WERI-Rb-1 (cell line): ENCODE measurements at regions not wholly inside any gene's neighbourhood (a gene's known extent, or its start where the extent isn't known, plus 50 kb on each side); places are given as distances from the start of the nearest gene placed in this dataset.

Experiments used
- DNase-seq: peaks from one replicate; pipeline ENCODE4 v3.0.0-alpha.2; 2020
- H3K27ac ChIP-seq: fragments of 250-450 bp; sonication (Bioruptor Pico); 2 replicates; pipeline ENCODE4 v1.5.1; 2020; ENCODE audit warnings: mild to moderate bottlenecking, moderate library complexity
- H3K27me3 ChIP-seq: fragments of 250-450 bp; sonication (Bioruptor Pico); 2 replicates; pipeline ENCODE4 v1.5.1; 2021; ENCODE audit warnings: mild to moderate bottlenecking, low read depth, moderate library complexity; ENCODE audit not compliant: insufficient read depth, severe bottlenecking
- H3K36me3 ChIP-seq: fragments of 250-450 bp; sonication (Bioruptor Pico); 2 replicates; pipeline ENCODE4 v1.5.1; 2020; ENCODE audit warnings: mild to moderate bottlenecking, moderate library complexity
- H3K4me3 ChIP-seq: 2 replicates; pipeline ENCODE4 v1.5.1; 2011; ENCODE audit warnings: low read depth, mild to moderate bottlenecking, control low read depth, low read length
- H3K9me3 ChIP-seq: fragments of 250-450 bp; sonication (Bioruptor Pico); 2 replicates; pipeline ENCODE4 v1.5.1; 2021; ENCODE audit warnings: mild to moderate bottlenecking, moderate library complexity; ENCODE audit not compliant: severe bottlenecking
- CTCF ChIP-seq: IDR thresholded peaks from 2 replicates; pipeline ENCODE4 v1.5.1; 2011; ENCODE audit warnings: low read depth, mild to moderate bottlenecking, control low read depth, inconsistent platforms, low read length

- no peaks in the 10 kb centered on the region for H3K36me3 ChIP-seq
- H3K27ac ChIP-seq: no peak overlapping the region
- TF ChIP-seq CTCF: no peak
- peaks cover 34% of the 10 kb centered on the region for H3K27me3 ChIP-seq
- DNase-seq: no peak
- no peak overlapping the region for H3K4me3 ChIP-seq
- no peaks in the 10 kb centered on the region for H3K9me3 ChIP-seq
Observed at GRCh38 chr15:96771035-96771434, 440.5 kb downstream of the NR2F2 start.

- no peak for TF ChIP-seq CTCF
- H3K27me3 ChIP-seq: peaks cover 41% of the 10 kb centered on the region
- H3K9me3 ChIP-seq: no peaks in the 10 kb centered on the region
- no peak for DNase-seq
- H3K36me3 ChIP-seq: no peaks in the 10 kb centered on the region
- H3K27ac ChIP-seq: no peak overlapping the region
- H3K4me3 ChIP-seq: no peak overlapping the region
Observed at GRCh38 chr15:96774216-96774615, 443.7 kb downstream of the NR2F2 start.

GRCh38 chr15:96783746-96784145 lies 453.2 kb downstream of the NR2F2 start:
- no peak overlapping the region for H3K4me3 ChIP-seq
- no peaks in the 10 kb centered on the region for H3K36me3 ChIP-seq
- peaks cover 58% of the 10 kb centered on the region for H3K27me3 ChIP-seq
- H3K27ac ChIP-seq: no peak overlapping the region
- no peaks in the 10 kb centered on the region for H3K9me3 ChIP-seq
- DNase-seq: no peak
- no peak for TF ChIP-seq CTCF

GRCh38 chr15:96790004-96790403 lies 459.5 kb downstream of the NR2F2 start:
- TF ChIP-seq CTCF: no peak

GRCh38 chr15:96792216-96792615 lies 461.7 kb downstream of the NR2F2 start:
- H3K27me3 ChIP-seq: peaks cover 67% of the 10 kb centered on the region
- no peak overlapping the region for H3K4me3 ChIP-seq
- no peaks in the 10 kb centered on the region for H3K36me3 ChIP-seq
- no peak for DNase-seq
- no peaks in the 10 kb centered on the region for H3K9me3 ChIP-seq
- no peak overlapping the region for H3K27ac ChIP-seq
- TF ChIP-seq CTCF: no peak

More at GRCh38 chr15:96790004-96790403, 459.5 kb downstream of the NR2F2 start:
- Histone ChIP-seq H3K9me3 (no peaks in the 10 kb centered on the region), H3K27me3 (peaks cover 55% of the 10 kb centered on the region), H3K27ac (no peak overlapping the region), H3K4me3 (no peak overlapping the region), H3K36me3 (no peaks in the 10 kb centered on the region)
- DNase-seq: no peak

- DNase-seq: no peak
Observed at GRCh38 chr15:96796841-96797240, 466.3 kb downstream of the NR2F2 start.

More at GRCh38 chr15:96796841-96797240, 466.3 kb downstream of the NR2F2 start:
- H3K4me3 ChIP-seq: no peak overlapping the region
- no peak for TF ChIP-seq CTCF
- no peaks in the 10 kb centered on the region for H3K36me3 ChIP-seq
- H3K9me3 ChIP-seq: no peaks in the 10 kb centered on the region
- H3K27ac ChIP-seq: no peak overlapping the region
- peaks cover 94% of the 10 kb centered on the region for H3K27me3 ChIP-seq
